HCT116 (cell line): ENCODE measurements at regions not wholly inside any gene's neighbourhood (a gene's known extent, or its start where the extent isn't known, plus 50 kb on each side); places are given as distances from the start of the nearest gene placed in this dataset.

Source experiments
- ATAC-seq: fragments of 200-7000 bp; cut with Tn5 transposase; 2 replicates; pipeline ENCODE4 v1.9.1; 2020; ENCODE audit warnings: mild to moderate bottlenecking, moderate library complexity
- BruUV-seq: library from RNA; stranded (reverse); fragments of 400-500 nt; replicated peaks from 2 replicates; lab custom pipeline; 2021; lab: Mats Ljungman, UMichigan
- CTCF ChIA-PET: fragments of 300-600 bp; sonication (Branson Sonifier 250); formaldehyde crosslinking; loops from one replicate; lab custom pipeline; 2021; ENCODE audit warnings: antibody characterized with exemption; lab: Charles Lee
- POLR2A ChIA-PET: fragments of 300-600, 350-600 bp; sonication (Branson Sonifier 250); formaldehyde crosslinking; loops from one replicate; lab custom pipeline; 2021; ENCODE audit warnings: antibody characterized with exemption; lab: Charles Lee
- RAD21 ChIA-PET, 2 experiments: fragments of 300-600 bp; sonication (Branson Sonifier 250); formaldehyde crosslinking; loops; one replicate each; lab custom pipeline; 2023; ENCODE audit warnings: low total read pairs in 2 of 2; ENCODE audit not compliant: uncharacterized antibody in 2 of 2, unreplicated experiment in 2 of 2, low non-redundant PET in 1 of 2; lab: Charles Lee
- DNase-seq: peaks from one replicate; pipeline ENCODE4 v3.0.0-alpha.2; 2010; ENCODE audit warnings: low read depth, low spot score
- H2AFZ ChIP-seq: fragments of 200-600 bp; shearing (Covaris generic), sonication (generic); 2 replicates; pipeline ENCODE4 v1.6.1; 2017; ENCODE audit warnings: low read depth, mixed run types, mixed read lengths, antibody characterized with exemption, low read length; ENCODE audit not compliant: poor library complexity, severe bottlenecking
- H3K27ac ChIP-seq: 2 replicates; pipeline ENCODE4 v1.5.1; 2012; ENCODE audit warnings: low read depth, low read length
- H3K27me3 ChIP-seq: fragments of 200-600 bp; sonication (generic); 2 replicates; pipeline ENCODE4 v1.6.1; 2016; ENCODE audit warnings: mixed run types, low read length, mixed read lengths; ENCODE audit not compliant: insufficient read depth
- H3K36me3 ChIP-seq, 2 experiments: fragments of 200-500 bp in 1 of 2; fragments of 200-600 bp in 1 of 2; sonication (Bioruptor generic) in 1 of 2; sonication (generic) in 1 of 2; 2 replicates each; pipeline versions ENCODE4 v1.5.1 to v1.6.1; 2014 to 2016; ENCODE audit warnings: low read length in 2 of 2, inconsistent platforms in 1 of 2, mixed read lengths in 1 of 2, mixed run types in 1 of 2; ENCODE audit not compliant: insufficient read depth in 2 of 2, control insufficient read depth in 1 of 2
- H3K4me1 ChIP-seq, 2 experiments: fragments of 200-600 bp in 1 of 2; sonication (generic) in 1 of 2; 2 replicates each; pipeline versions ENCODE4 v1.5.1 to v1.6.1; 2012 to 2017; ENCODE audit warnings: low read length in 2 of 2, inconsistent platforms in 1 of 2, mild to moderate bottlenecking in 1 of 2, mixed read lengths in 1 of 2, mixed run types in 1 of 2, moderate library complexity in 1 of 2; ENCODE audit not compliant: insufficient read depth in 2 of 2, control insufficient read depth in 1 of 2
- H3K4me2 ChIP-seq: fragments of 200-600 bp; sonication (generic); 2 replicates; pipeline ENCODE4 v1.6.1; 2017; ENCODE audit warnings: mixed run types, low read length, mixed read lengths
- H3K4me3 ChIP-seq, 2 experiments: fragments of 200-600 bp in 1 of 2; sonication (generic) in 1 of 2; replicated peaks in 1 of 2; 2 replicates each; pipeline ENCODE4 v1.5.1; 2011 to 2016; ENCODE audit warnings: low read length in 2 of 2, control low read depth in 1 of 2, low read depth in 1 of 2, mild to moderate bottlenecking in 1 of 2, mixed read lengths in 1 of 2, mixed run types in 1 of 2
- H3K79me2 ChIP-seq: fragments of 200-600 bp; sonication (generic); 2 replicates; pipeline ENCODE4 v1.6.1; 2017; ENCODE audit warnings: mild to moderate bottlenecking, mixed run types, low read length, moderate library complexity, mixed read lengths; ENCODE audit not compliant: insufficient read depth
- H3K9ac ChIP-seq: fragments of 200-600 bp; sonication (generic); 2 replicates; pipeline ENCODE4 v1.6.1; 2016; ENCODE audit warnings: low read length, mixed read lengths
- H3K9me2 ChIP-seq: fragments of 200-600 bp; sonication (generic), shearing (Covaris generic); 2 replicates; pipeline ENCODE4 v1.6.1; 2017; ENCODE audit warnings: mixed run types, mild to moderate bottlenecking, moderate library complexity; ENCODE audit not compliant: insufficient read depth
- H3K9me3 ChIP-seq, 2 experiments: fragments of 200-500 bp in 1 of 2; fragments of 200-600 bp in 1 of 2; sonication (Bioruptor generic) in 1 of 2; sonication (generic) in 1 of 2; 2 replicates each; pipeline ENCODE4 v1.6.1; 2014 to 2017; ENCODE audit warnings: low read length in 2 of 2, mixed read lengths in 2 of 2, inconsistent platforms in 1 of 2, low read depth in 1 of 2, mild to moderate bottlenecking in 1 of 2, mixed run types in 1 of 2, moderate library complexity in 1 of 2; ENCODE audit not compliant: control insufficient read depth in 1 of 2, insufficient read depth in 1 of 2
- H4K20me1 ChIP-seq: fragments of 200-600 bp; sonication (generic), shearing (Covaris generic); 2 replicates; pipeline ENCODE4 v1.6.1; 2017; ENCODE audit warnings: mixed run types, mild to moderate bottlenecking, moderate library complexity; ENCODE audit not compliant: insufficient read depth
- CEBPB ChIP-seq: IDR thresholded peaks from 2 replicates; pipeline ENCODE4 v1.6.1; 2012; ENCODE audit warnings: low read depth
- ELF1 ChIP-seq: IDR thresholded peaks from 2 replicates; pipeline ENCODE4 v1.6.1; 2012; ENCODE audit warnings: low read depth, borderline replicate concordance
- EZH2 ChIP-seq: fragments of 200-600 bp; sonication (generic); IDR thresholded peaks from 2 replicates; pipeline ENCODE4 v1.6.1; 2017; ENCODE audit warnings: antibody characterized with exemption, mixed run types
- FOSL1 ChIP-seq: IDR thresholded peaks from 2 replicates; pipeline ENCODE4 v1.6.1; 2012; ENCODE audit warnings: low read depth
- JUND ChIP-seq: IDR thresholded peaks from 2 replicates; pipeline ENCODE4 v1.6.1; 2012
- POLR2AphosphoS5 ChIP-seq: IDR thresholded peaks from 2 replicates; pipeline ENCODE4 v1.6.1; 2011; ENCODE audit warnings: mild to moderate bottlenecking, low read depth, low read length, moderate library complexity
- SP1 ChIP-seq: IDR thresholded peaks from 2 replicates; pipeline ENCODE4 v1.6.1; 2012; ENCODE audit warnings: low read depth
- SRF ChIP-seq: IDR thresholded peaks from 2 replicates; pipeline ENCODE4 v1.6.1; 2012; ENCODE audit warnings: low read depth
- YY1 ChIP-seq: IDR thresholded peaks from 2 replicates; pipeline ENCODE4 v1.6.1; 2011; ENCODE audit warnings: low read length, low read depth, moderate library complexity, mild to moderate bottlenecking; ENCODE audit not compliant: insufficient replicate concordance; ENCODE audit errors: extremely low read depth
- ZFX ChIP-seq: fragments of 450-650 bp; IDR thresholded peaks from 2 replicates; pipeline ENCODE4 v1.6.1; 2017
- intact Hi-C: fragments of 100-400 bp; cut with micrococcal nuclease; formaldehyde crosslinking; loops from 2 replicates; pipeline ENCODE4 v1.10.0; 2022
- TF ChIP-seq, protein P1 (sequence below): IDR thresholded peaks from 2 replicates; pipeline ENCODE4 v1.6.1; 2012; ENCODE audit warnings: low read depth
- TF ChIP-seq, protein P2 (sequence below): IDR thresholded peaks from 2 replicates; pipeline ENCODE4 v1.6.1; 2012

GRCh38 chr1:69376408-69376807, 191.3 kb upstream of the LRRC7 start (continued):
- TF ChIP-seq, protein P1, sequence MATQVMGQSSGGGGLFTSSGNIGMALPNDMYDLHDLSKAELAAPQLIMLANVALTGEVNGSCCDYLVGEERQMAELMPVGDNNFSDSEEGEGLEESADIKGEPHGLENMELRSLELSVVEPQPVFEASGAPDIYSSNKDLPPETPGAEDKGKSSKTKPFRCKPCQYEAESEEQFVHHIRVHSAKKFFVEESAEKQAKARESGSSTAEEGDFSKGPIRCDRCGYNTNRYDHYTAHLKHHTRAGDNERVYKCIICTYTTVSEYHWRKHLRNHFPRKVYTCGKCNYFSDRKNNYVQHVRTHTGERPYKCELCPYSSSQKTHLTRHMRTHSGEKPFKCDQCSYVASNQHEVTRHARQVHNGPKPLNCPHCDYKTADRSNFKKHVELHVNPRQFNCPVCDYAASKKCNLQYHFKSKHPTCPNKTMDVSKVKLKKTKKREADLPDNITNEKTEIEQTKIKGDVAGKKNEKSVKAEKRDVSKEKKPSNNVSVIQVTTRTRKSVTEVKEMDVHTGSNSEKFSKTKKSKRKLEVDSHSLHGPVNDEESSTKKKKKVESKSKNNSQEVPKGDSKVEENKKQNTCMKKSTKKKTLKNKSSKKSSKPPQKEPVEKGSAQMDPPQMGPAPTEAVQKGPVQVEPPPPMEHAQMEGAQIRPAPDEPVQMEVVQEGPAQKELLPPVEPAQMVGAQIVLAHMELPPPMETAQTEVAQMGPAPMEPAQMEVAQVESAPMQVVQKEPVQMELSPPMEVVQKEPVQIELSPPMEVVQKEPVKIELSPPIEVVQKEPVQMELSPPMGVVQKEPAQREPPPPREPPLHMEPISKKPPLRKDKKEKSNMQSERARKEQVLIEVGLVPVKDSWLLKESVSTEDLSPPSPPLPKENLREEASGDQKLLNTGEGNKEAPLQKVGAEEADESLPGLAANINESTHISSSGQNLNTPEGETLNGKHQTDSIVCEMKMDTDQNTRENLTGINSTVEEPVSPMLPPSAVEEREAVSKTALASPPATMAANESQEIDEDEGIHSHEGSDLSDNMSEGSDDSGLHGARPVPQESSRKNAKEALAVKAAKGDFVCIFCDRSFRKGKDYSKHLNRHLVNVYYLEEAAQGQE, result no peak
- TF ChIP-seq SRF, result no peak
- TF ChIP-seq, protein P2, sequence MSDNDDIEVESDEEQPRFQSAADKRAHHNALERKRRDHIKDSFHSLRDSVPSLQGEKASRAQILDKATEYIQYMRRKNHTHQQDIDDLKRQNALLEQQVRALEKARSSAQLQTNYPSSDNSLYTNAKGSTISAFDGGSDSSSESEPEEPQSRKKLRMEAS, result no peak
- TF ChIP-seq YY1, result no peak
- TF ChIP-seq CEBPB, result no peak
- no peak for TF ChIP-seq ELF1
- TF ChIP-seq POLR2AphosphoS5, result no peak
- no peak for TF ChIP-seq ZFX
- no peak for TF ChIP-seq JUND
- no peak for TF ChIP-seq EZH2
- TF ChIP-seq SP1, result no peak
- TF ChIP-seq, all 23 proteins: peak for 0

DNA sequence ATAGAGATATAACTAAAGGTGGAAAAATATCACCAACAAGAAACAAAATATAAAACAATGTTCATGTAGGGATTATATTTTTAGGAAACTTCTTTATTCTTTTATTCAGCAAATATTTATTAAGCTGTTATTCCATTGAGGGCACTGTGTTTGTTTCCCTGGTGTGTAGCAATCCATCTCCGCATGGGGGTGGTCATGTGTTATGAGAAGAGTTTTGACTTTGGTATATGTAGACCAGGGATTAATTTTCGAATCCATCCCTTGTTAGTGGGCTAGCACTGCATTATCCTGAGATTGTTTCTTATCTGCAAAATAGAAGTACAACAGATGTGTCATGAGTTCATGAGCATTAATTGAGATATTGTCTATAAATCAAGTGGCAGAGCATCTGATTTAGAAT, 190.2 kb upstream of the LRRC7 start:
- Histone ChIP-seq H3K4me1 (no peaks in the 10 kb centered on the region), H3K9me3 (no peaks in the 10 kb centered on the region), H4K20me1 (no peaks in the 10 kb centered on the region), H3K79me2 (no peaks in the 10 kb centered on the region), H3K4me2 (no peak overlapping the region), H3K4me3 (no peak overlapping the region), H3K9ac (no peak overlapping the region), H3K36me3 (no peaks in the 10 kb centered on the region), H3K27me3 (no peaks in the 10 kb centered on the region), H2AFZ (no peak overlapping the region), H3K9me2 (no peaks in the 10 kb centered on the region), H3K27ac (no peak overlapping the region)
- no TSS peak for BruUV-seq
- RAD21 ChIA-PET, result no interaction called here
- intact Hi-C loops, result no loop called here
- DNase-seq (no peak), ATAC-seq (no peak)
- POLR2A ChIA-PET, result no interaction called here
- CTCF ChIA-PET, result interaction anchor here (1.2 kb wide), 1 partner anchor 360 kb away, joined by 3 read pairs; no protein-coding TSS in a partner anchor
- TF ChIP-seq FOSL1, result no peak
